HepG2 (cell line): ENCODE measurements at regions not wholly inside any gene's neighbourhood (a gene's known extent, or its start where the extent isn't known, plus 50 kb on each side); places are given as distances from the start of the nearest gene placed in this dataset.

ENCODE experiments used
- ATAC-seq: fragments of 200-7000 bp; cut with Tn5 transposase; 3 replicates; pipeline ENCODE4 v1.9.1; 2020; ENCODE audit warnings: mild to moderate bottlenecking, moderate library complexity
- BruUV-seq: library from RNA; stranded (reverse); fragments of 400-500 nt; replicated peaks from 2 replicates; lab custom pipeline; 2021; lab: Mats Ljungman, UMichigan
- CTCF ChIA-PET: fragments of 300-600 bp; formaldehyde crosslinking; extraction: SDS; loops from one replicate; lab custom pipeline; 2021; ENCODE audit warnings: low total read pairs, inconsistent platforms, low intra/inter-chr PET ratio; lab: Yijun Ruan, JAX
- POLR2A ChIA-PET: fragments of 350-600 bp; sonication (Branson Sonifier 250); formaldehyde crosslinking; loops from one replicate; lab custom pipeline; 2020; ENCODE audit warnings: antibody characterized with exemption, inconsistent platforms; lab: Yijun Ruan, JAX
- DNase-seq: peaks from one replicate; pipeline ENCODE4 v3.0.0-alpha.2; 2015; ENCODE audit warnings: low spot score
- FAIRE-seq: peaks from 3 replicates; lab custom pipeline; 2011; peaks lifted over from hg19 to GRCh38; lab: Jason Lieb, UNC
- H2AFZ ChIP-seq: one replicate; pipeline ENCODE4 v1.6.1; 2011; ENCODE audit warnings: low read length, inconsistent platforms
- H3K27ac ChIP-seq: fragments of 300-600 bp; 3 replicates; pipeline ENCODE4 v1.8.0; 2011; ENCODE audit warnings: mixed run types, mild to moderate bottlenecking, mixed read lengths, low read length, inconsistent platforms; ENCODE audit not compliant: insufficient read depth; ENCODE audit errors: extremely low read length
- H3K27me3 ChIP-seq, 2 experiments: fragments of 200-600 bp in 1 of 2; 2 replicates in 1 of 2; 3 replicates in 1 of 2; pipeline versions ENCODE4 v1.6.0 to v1.8.0; 2011; ENCODE audit warnings: low read length in 2 of 2, mild to moderate bottlenecking in 2 of 2, moderate library complexity in 2 of 2, inconsistent platforms in 1 of 2; ENCODE audit not compliant: insufficient read depth in 2 of 2, control insufficient read depth in 1 of 2
- H3K36me3 ChIP-seq, 2 experiments: fragments of 200-600 bp in 1 of 2; replicated peaks in 1 of 2; 2 replicates in 1 of 2; 3 replicates in 1 of 2; pipeline versions ENCODE4 v1.5.1 to v1.8.0; 2011; ENCODE audit warnings: low read length in 2 of 2, inconsistent platforms in 1 of 2; ENCODE audit not compliant: insufficient read depth in 2 of 2, control insufficient read depth in 1 of 2
- H3K4me1 ChIP-seq: 2 replicates; pipeline ENCODE4 v1.5.1; 2012; ENCODE audit warnings: low read length, inconsistent platforms; ENCODE audit not compliant: insufficient read depth
- H3K4me2 ChIP-seq: 2 replicates; pipeline ENCODE4 v1.6.0; 2011; ENCODE audit warnings: low read depth, low read length, inconsistent platforms
- H3K4me3 ChIP-seq, 3 experiments: fragments of 200-600 bp in 1 of 3; sonication (generic), shearing (Covaris generic) in 1 of 3; replicated peaks in 1 of 3; 2 replicates each; pipeline ENCODE4 v1.5.1; 2011 to 2016; ENCODE audit warnings: low read length in 3 of 3, inconsistent platforms in 2 of 3, low read depth in 2 of 3, mild to moderate bottlenecking in 2 of 3, control low read depth in 1 of 3, mixed read lengths in 1 of 3; ENCODE audit not compliant: insufficient read depth in 1 of 3
- H3K79me2 ChIP-seq: one replicate; pipeline ENCODE4 v1.6.1; 2011; ENCODE audit warnings: low read length, inconsistent platforms; ENCODE audit not compliant: insufficient read depth
- H3K9ac ChIP-seq: 2 replicates; pipeline ENCODE4 v1.6.0; 2011; ENCODE audit warnings: mild to moderate bottlenecking, low read depth, low read length, inconsistent platforms; ENCODE audit not compliant: insufficient read depth
- H3K9me3 ChIP-seq: 2 replicates; pipeline ENCODE4 v1.5.1; 2012; ENCODE audit warnings: mild to moderate bottlenecking, low read length
- H4K20me1 ChIP-seq: 2 replicates; pipeline ENCODE4 v1.6.0; 2011; ENCODE audit warnings: inconsistent platforms, mild to moderate bottlenecking, low read length, moderate library complexity; ENCODE audit not compliant: insufficient read depth
- AGO2 ChIP-seq: fragments of 200-400 bp; formaldehyde crosslinking; optimal IDR thresholded peaks from 2 replicates; pipeline ENCODE3; 2017; ENCODE audit warnings: mild to moderate bottlenecking, low read depth, low read length, moderate library complexity
- HNRNPL ChIP-seq: fragments of 200-400 bp; formaldehyde crosslinking; IDR thresholded peaks from 2 replicates; pipeline ENCODE4 v1.6.1; 2017; ENCODE audit warnings: mild to moderate bottlenecking, low read depth, low read length
- NRL ChIP-seq: sonication (generic); formaldehyde crosslinking; IDR thresholded peaks from 2 replicates; pipeline ENCODE4 v1.5.0; 2020; ENCODE audit warnings: missing genetic modification reagents, mild to moderate bottlenecking, moderate library complexity, borderline replicate concordance
- PHB2 ChIP-seq: fragments of 450-650 bp; IDR thresholded peaks from 2 replicates; pipeline ENCODE4 v1.6.1; 2018; ENCODE audit not compliant: partially characterized antibody
- POLR2A ChIP-seq, 2 experiments: IDR thresholded peaks; 2 replicates each; pipeline ENCODE4 v1.6.1; 2011; ENCODE audit warnings: low read depth in 2 of 2, low read length in 2 of 2, mild to moderate bottlenecking in 1 of 2, moderate library complexity in 1 of 2; ENCODE audit not compliant: insufficient read depth in 1 of 2
- SRF ChIP-seq: IDR thresholded peaks from 2 replicates; pipeline ENCODE4 v1.6.1; 2011; ENCODE audit warnings: mild to moderate bottlenecking, low read depth, low read length, moderate library complexity
- STAG1 ChIP-seq: sonication (generic); formaldehyde crosslinking; IDR thresholded peaks from 2 replicates; pipeline ENCODE4 v1.4.0; 2020; ENCODE audit warnings: missing genetic modification reagents
- ZBTB7A ChIP-seq: sonication (generic); formaldehyde crosslinking; IDR thresholded peaks from 2 replicates; pipeline ENCODE4 v1.8.0; 2022; ENCODE audit warnings: mild to moderate bottlenecking, missing genetic modification reagents
- ZNF44 ChIP-seq: sonication (generic); formaldehyde crosslinking; IDR thresholded peaks from 2 replicates; pipeline ENCODE4 v1.5.1; 2020; ENCODE audit warnings: mild to moderate bottlenecking, missing genetic modification reagents
- ZNF446 ChIP-seq: sonication (generic); formaldehyde crosslinking; IDR thresholded peaks from 2 replicates; pipeline ENCODE4 v1.5.0; 2020; ENCODE audit warnings: mild to moderate bottlenecking, missing genetic modification reagents
- ZNF563 ChIP-seq: sonication (generic); formaldehyde crosslinking; IDR thresholded peaks from 2 replicates; pipeline ENCODE4 v1.8.0; 2022; ENCODE audit warnings: mild to moderate bottlenecking, moderate library complexity, missing genetic modification reagents
- ZNF768 ChIP-seq: sonication (generic); formaldehyde crosslinking; IDR thresholded peaks from 2 replicates; pipeline ENCODE4 v1.4.0; 2020; ENCODE audit warnings: missing genetic modification reagents
- WGBS: methylation state at CpG from one replicate; pipeline ENCODE4 v1.1.6; 2017; ENCODE audit warnings: low lambda C conversion rate; 5-methylcytosine and 5-hydroxymethylcytosine counted together
- in situ Hi-C: cut with HindIII; loops from 2 replicates; pipeline ENCODE4 v1.10.0; 2017; ENCODE audit warnings: low pct_unique_long_range_greater_than_20kb; ENCODE audit not compliant: extremely low pct_ligation_motif_present
- intact Hi-C: fragments of 100-400 bp; cut with micrococcal nuclease; formaldehyde crosslinking; loops from one replicate; pipeline ENCODE4 v1.10.0; 2022; ENCODE audit not compliant: unreplicated experiment
- TF ChIP-seq, protein P1 (sequence below): sonication (generic); formaldehyde crosslinking; IDR thresholded peaks from 2 replicates; pipeline ENCODE4 v1.4.0; 2020; ENCODE audit warnings: missing genetic modification reagents
- TF ChIP-seq, protein P2 (sequence below): sonication (generic); formaldehyde crosslinking; IDR thresholded peaks from 2 replicates; pipeline ENCODE4 v1.4.0; 2020; ENCODE audit warnings: missing genetic modification reagents
- TF ChIP-seq, protein P3 (sequence below): sonication (generic); formaldehyde crosslinking; IDR thresholded peaks from 2 replicates; pipeline ENCODE4 v1.4.0; 2020; ENCODE audit warnings: missing genetic modification reagents

DNA sequence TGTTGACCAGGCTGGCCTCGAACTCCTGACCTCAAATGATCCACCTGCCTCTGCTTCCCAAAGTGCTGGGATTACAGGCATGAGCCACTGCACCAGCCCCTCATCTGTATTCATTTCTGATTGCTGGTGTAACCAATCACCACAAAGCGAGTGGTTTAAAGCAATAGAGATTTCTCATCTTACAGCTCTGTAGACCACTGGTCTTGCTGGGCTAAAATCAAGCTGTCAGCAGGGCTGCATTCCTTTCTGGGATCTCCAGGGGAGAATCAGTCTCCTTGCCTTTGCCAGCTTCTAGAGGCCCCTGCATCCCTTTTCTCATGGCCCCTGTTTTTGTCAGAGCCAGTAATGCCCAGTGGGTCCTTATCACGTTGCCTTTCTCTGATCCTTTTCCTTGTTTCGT is 49.9 kb upstream of the PMEPA1 start:
- ChIA-PET CTCF (no interaction called here), POLR2A (no interaction called here)
- intact Hi-C loops: no loop called here
- ATAC-seq (no peak), DNase-seq (no peak), FAIRE-seq (no peak)
- Histone ChIP-seq H3K36me3 (no peaks in the 10 kb centered on the region), H3K9ac (no peak overlapping the region), H3K4me2 (no peak overlapping the region), H2AFZ (no peak overlapping the region), H3K4me3 (no peak overlapping the region), H3K79me2 (no peaks in the 10 kb centered on the region), H3K27me3 (peaks cover 0 to 2% of the 10 kb centered on the region in 2 experiments; a peak in 1 of 5 replicates), H4K20me1 (no peaks in the 10 kb centered on the region), H3K27ac (no peak overlapping the region), H3K9me3 (0 out of 2 replicates have a peak, but pooled peaks cover 4% of the 10 kb centered on the region), H3K4me1 (no peaks in the 10 kb centered on the region)
- in situ Hi-C loops: no loop called here
- TF ChIP-seq ZNF44 (CRISPR knock-in tag) (no peak), ZNF446 (CRISPR knock-in tag) (no peak), STAG1 (CRISPR knock-in tag) (no peak), PHB2 (no peak), POLR2A (IDR thresholded peaks at IDR 0.05; ENCODE audit: insufficient read depth in 1 of 2, low read depth in 2 of 2, low read length in 2 of 2) (no peak), HNRNPL (no peak), NRL (no peak), ZBTB7A (CRISPR knock-in tag) (no peak), SRF (no peak), ZNF768 (CRISPR knock-in tag) (no peak), AGO2 (no peak), ZNF563 (CRISPR knock-in tag) (no peak)
- TF ChIP-seq, protein P1, sequence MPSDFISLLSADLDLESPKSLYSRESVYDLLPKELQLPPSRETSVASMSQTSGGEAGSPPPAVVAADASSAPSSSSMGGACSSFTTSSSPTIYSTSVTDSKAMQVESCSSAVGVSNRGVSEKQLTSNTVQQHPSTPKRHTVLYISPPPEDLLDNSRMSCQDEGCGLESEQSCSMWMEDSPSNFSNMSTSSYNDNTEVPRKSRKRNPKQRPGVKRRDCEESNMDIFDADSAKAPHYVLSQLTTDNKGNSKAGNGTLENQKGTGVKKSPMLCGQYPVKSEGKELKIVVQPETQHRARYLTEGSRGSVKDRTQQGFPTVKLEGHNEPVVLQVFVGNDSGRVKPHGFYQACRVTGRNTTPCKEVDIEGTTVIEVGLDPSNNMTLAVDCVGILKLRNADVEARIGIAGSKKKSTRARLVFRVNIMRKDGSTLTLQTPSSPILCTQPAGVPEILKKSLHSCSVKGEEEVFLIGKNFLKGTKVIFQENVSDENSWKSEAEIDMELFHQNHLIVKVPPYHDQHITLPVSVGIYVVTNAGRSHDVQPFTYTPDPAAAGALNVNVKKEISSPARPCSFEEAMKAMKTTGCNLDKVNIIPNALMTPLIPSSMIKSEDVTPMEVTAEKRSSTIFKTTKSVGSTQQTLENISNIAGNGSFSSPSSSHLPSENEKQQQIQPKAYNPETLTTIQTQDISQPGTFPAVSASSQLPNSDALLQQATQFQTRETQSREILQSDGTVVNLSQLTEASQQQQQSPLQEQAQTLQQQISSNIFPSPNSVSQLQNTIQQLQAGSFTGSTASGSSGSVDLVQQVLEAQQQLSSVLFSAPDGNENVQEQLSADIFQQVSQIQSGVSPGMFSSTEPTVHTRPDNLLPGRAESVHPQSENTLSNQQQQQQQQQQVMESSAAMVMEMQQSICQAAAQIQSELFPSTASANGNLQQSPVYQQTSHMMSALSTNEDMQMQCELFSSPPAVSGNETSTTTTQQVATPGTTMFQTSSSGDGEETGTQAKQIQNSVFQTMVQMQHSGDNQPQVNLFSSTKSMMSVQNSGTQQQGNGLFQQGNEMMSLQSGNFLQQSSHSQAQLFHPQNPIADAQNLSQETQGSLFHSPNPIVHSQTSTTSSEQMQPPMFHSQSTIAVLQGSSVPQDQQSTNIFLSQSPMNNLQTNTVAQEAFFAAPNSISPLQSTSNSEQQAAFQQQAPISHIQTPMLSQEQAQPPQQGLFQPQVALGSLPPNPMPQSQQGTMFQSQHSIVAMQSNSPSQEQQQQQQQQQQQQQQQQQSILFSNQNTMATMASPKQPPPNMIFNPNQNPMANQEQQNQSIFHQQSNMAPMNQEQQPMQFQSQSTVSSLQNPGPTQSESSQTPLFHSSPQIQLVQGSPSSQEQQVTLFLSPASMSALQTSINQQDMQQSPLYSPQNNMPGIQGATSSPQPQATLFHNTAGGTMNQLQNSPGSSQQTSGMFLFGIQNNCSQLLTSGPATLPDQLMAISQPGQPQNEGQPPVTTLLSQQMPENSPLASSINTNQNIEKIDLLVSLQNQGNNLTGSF (CRISPR knock-in tag): no peak
- TF ChIP-seq, protein P2, sequence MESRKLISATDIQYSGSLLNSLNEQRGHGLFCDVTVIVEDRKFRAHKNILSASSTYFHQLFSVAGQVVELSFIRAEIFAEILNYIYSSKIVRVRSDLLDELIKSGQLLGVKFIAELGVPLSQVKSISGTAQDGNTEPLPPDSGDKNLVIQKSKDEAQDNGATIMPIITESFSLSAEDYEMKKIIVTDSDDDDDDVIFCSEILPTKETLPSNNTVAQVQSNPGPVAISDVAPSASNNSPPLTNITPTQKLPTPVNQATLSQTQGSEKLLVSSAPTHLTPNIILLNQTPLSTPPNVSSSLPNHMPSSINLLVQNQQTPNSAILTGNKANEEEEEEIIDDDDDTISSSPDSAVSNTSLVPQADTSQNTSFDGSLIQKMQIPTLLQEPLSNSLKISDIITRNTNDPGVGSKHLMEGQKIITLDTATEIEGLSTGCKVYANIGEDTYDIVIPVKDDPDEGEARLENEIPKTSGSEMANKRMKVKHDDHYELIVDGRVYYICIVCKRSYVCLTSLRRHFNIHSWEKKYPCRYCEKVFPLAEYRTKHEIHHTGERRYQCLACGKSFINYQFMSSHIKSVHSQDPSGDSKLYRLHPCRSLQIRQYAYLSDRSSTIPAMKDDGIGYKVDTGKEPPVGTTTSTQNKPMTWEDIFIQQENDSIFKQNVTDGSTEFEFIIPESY (CRISPR knock-in tag): no peak
- TF ChIP-seq, protein P3, sequence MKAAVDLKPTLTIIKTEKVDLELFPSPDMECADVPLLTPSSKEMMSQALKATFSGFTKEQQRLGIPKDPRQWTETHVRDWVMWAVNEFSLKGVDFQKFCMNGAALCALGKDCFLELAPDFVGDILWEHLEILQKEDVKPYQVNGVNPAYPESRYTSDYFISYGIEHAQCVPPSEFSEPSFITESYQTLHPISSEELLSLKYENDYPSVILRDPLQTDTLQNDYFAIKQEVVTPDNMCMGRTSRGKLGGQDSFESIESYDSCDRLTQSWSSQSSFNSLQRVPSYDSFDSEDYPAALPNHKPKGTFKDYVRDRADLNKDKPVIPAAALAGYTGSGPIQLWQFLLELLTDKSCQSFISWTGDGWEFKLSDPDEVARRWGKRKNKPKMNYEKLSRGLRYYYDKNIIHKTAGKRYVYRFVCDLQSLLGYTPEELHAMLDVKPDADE (CRISPR knock-in tag): no peak
- 4% methylated on average over 4 of the region's 4 CpGs for WGBS
- no TSS peak for BruUV-seq
